ENCODE measurements at regions not wholly inside any gene's neighbourhood (a gene's known extent, or its start where the extent isn't known, plus 50 kb on each side); places are given as distances from the start of the nearest gene placed in this dataset.

DNA sequence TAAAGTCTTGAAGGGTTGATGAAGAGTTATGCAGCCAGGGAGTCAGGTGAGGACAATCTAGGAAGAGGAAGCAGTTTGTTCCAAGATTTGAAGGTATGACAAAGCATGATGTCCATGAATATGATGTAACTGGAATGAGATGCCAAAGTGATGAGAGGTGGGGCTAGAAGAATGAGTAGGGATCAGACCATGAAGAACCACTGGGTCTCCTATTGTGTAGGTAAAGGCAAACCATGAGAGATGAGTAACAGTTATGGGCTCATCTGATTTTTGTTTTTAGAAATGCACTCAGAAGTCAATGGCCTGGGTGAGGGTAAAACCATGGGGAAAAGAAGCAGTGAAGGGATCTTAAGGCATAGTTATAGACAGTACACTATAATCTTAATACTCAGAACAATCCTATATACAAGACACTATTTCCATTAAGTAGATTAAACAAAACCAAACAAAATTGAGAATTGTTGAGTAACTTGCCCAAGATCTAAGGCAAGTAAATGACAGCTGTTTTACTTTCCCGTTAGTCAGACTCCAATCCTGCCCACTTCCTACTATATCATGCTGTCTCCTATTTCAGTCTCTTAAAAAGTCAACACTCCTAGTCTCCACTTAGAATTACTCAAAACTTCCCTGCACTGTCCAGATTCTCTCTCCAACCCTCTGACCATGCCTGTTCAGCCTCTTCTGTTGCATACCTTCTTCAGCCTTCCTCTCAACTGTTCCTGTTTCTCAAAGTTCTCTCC, 393.8 kb upstream of the MEF2C start:
- TF ChIP-seq, protein P1, sequence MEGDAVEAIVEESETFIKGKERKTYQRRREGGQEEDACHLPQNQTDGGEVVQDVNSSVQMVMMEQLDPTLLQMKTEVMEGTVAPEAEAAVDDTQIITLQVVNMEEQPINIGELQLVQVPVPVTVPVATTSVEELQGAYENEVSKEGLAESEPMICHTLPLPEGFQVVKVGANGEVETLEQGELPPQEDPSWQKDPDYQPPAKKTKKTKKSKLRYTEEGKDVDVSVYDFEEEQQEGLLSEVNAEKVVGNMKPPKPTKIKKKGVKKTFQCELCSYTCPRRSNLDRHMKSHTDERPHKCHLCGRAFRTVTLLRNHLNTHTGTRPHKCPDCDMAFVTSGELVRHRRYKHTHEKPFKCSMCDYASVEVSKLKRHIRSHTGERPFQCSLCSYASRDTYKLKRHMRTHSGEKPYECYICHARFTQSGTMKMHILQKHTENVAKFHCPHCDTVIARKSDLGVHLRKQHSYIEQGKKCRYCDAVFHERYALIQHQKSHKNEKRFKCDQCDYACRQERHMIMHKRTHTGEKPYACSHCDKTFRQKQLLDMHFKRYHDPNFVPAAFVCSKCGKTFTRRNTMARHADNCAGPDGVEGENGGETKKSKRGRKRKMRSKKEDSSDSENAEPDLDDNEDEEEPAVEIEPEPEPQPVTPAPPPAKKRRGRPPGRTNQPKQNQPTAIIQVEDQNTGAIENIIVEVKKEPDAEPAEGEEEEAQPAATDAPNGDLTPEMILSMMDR (IDR thresholded peaks at IDR 0.05): no peak
- no peak for TF ChIP-seq POLR2A (IDR thresholded peaks at IDR 0.05)
